H9 (cell line): ENCODE measurements at regions not wholly inside any gene's neighbourhood (a gene's known extent, or its start where the extent isn't known, plus 50 kb on each side); places are given as distances from the start of the nearest gene placed in this dataset.

Source experiments
- DNase-seq: peaks from one replicate; pipeline ENCODE4 v3.0.0-alpha.2; 2017
- H2AFZ ChIP-seq: one replicate; pipeline ENCODE4 v1.6.1; 2013; ENCODE audit warnings: mild to moderate bottlenecking, low read length, control low read depth, moderate library complexity
- H2AK5ac ChIP-seq: 2 replicates; pipeline ENCODE4 v1.6.1; 2013; ENCODE audit warnings: low read length, control low read depth, mixed read lengths; ENCODE audit not compliant: insufficient read length
- H2BK120ac ChIP-seq: one replicate; pipeline ENCODE4 v1.6.1; 2013; ENCODE audit warnings: low read depth, mild to moderate bottlenecking, low read length, control low read depth, inconsistent platforms; ENCODE audit not compliant: poor library complexity, severe bottlenecking
- H2BK12ac ChIP-seq: 2 replicates; pipeline ENCODE4 v1.6.1; 2013; ENCODE audit warnings: low read length, control low read depth, mixed read lengths, low read depth; ENCODE audit not compliant: insufficient read length
- H2BK15ac ChIP-seq: 2 replicates; pipeline ENCODE4 v1.6.1; 2013; ENCODE audit warnings: low read depth, low read length, control low read depth
- H2BK20ac ChIP-seq: one replicate; pipeline ENCODE4 v1.6.1; 2013; ENCODE audit warnings: low read depth, mild to moderate bottlenecking, low read length, control low read depth, inconsistent platforms; ENCODE audit not compliant: poor library complexity, severe bottlenecking
- H2BK5ac ChIP-seq: 2 replicates; pipeline ENCODE4 v1.6.1; 2013; ENCODE audit warnings: low read length, control low read depth, mixed read lengths; ENCODE audit not compliant: insufficient read length
- H3K14ac ChIP-seq: 2 replicates; pipeline ENCODE4 v1.6.1; 2013; ENCODE audit warnings: low read length, control low read depth; ENCODE audit not compliant: insufficient read depth
- H3K18ac ChIP-seq: 2 replicates; pipeline ENCODE4 v1.6.1; 2013; ENCODE audit warnings: low read depth, mild to moderate bottlenecking, mixed read lengths, low read length, control low read depth; ENCODE audit not compliant: insufficient read length
- H3K23ac ChIP-seq: 2 replicates; pipeline ENCODE4 v1.6.1; 2013; ENCODE audit warnings: low read length, control low read depth, mixed read lengths, low read depth; ENCODE audit not compliant: insufficient read length
- H3K23me2 ChIP-seq: 2 replicates; pipeline ENCODE4 v1.6.1; 2013; ENCODE audit warnings: low read depth, mild to moderate bottlenecking, mixed read lengths, low read length, control low read depth; ENCODE audit not compliant: insufficient read length, poor library complexity, severe bottlenecking
- H3K27ac ChIP-seq: 2 replicates; pipeline ENCODE4 v1.5.1; 2013; ENCODE audit warnings: low read length, control low read depth, mixed read lengths, low read depth; ENCODE audit not compliant: insufficient read length
- H3K27me3 ChIP-seq: 2 replicates; pipeline ENCODE4 v1.6.1; 2013; ENCODE audit warnings: low read length, control low read depth, inconsistent platforms; ENCODE audit not compliant: insufficient read depth
- H3K4ac ChIP-seq: 2 replicates; pipeline ENCODE4 v1.6.1; 2013; ENCODE audit warnings: low read depth, mild to moderate bottlenecking, control low read depth, inconsistent platforms, low read length, moderate library complexity
- H3K4me1 ChIP-seq: 2 replicates; pipeline ENCODE4 v1.6.1; 2013; ENCODE audit warnings: low read length, control low read depth, inconsistent platforms; ENCODE audit not compliant: insufficient read depth
- H3K4me2 ChIP-seq: 2 replicates; pipeline ENCODE4 v1.6.1; 2013; ENCODE audit warnings: low read length, control low read depth, mixed read lengths; ENCODE audit not compliant: insufficient read length, insufficient read depth
- H3K56ac ChIP-seq: 2 replicates; pipeline ENCODE4 v1.6.1; 2013; ENCODE audit warnings: low read depth, mild to moderate bottlenecking, mixed read lengths, low read length, control low read depth; ENCODE audit not compliant: insufficient read length
- H3K79me1 ChIP-seq: 2 replicates; pipeline ENCODE4 v1.6.1; 2013; ENCODE audit warnings: low read depth, mild to moderate bottlenecking, moderate library complexity, low read length, control low read depth, inconsistent platforms; ENCODE audit not compliant: insufficient read depth, poor library complexity, severe bottlenecking
- H3K79me2 ChIP-seq: 2 replicates; pipeline ENCODE4 v1.6.1; 2013; ENCODE audit warnings: low read length, control low read depth, inconsistent platforms; ENCODE audit not compliant: insufficient read depth
- H3K9ac ChIP-seq: 2 replicates; pipeline ENCODE4 v1.6.1; 2013; ENCODE audit warnings: low read length, control low read depth, mixed read lengths; ENCODE audit not compliant: insufficient read length; ENCODE audit errors: extremely low read depth
- H3K9me3 ChIP-seq: one replicate; pipeline ENCODE4 v1.6.1; 2013; ENCODE audit warnings: low read depth, low read length, inconsistent platforms; ENCODE audit not compliant: control insufficient read depth
- H3T11ph ChIP-seq: one replicate; pipeline ENCODE4 v1.6.1; 2013; ENCODE audit warnings: mild to moderate bottlenecking, low read length, control low read depth, inconsistent platforms
- H4K20me1 ChIP-seq: one replicate; pipeline ENCODE4 v1.6.1; 2013; ENCODE audit not compliant: control insufficient read depth, insufficient read length, insufficient read depth
- H4K5ac ChIP-seq: 2 replicates; pipeline ENCODE4 v1.6.1; 2013; ENCODE audit warnings: low read depth, mild to moderate bottlenecking, mixed read lengths, low read length, control low read depth; ENCODE audit not compliant: insufficient read length
- H4K8ac ChIP-seq: replicated peaks from 2 replicates; pipeline ENCODE4 v1.6.1; 2013; ENCODE audit warnings: low read length, control low read depth, mixed read lengths, low read depth; ENCODE audit not compliant: insufficient read length
- H4K91ac ChIP-seq: 2 replicates; pipeline ENCODE4 v1.6.1; 2013; ENCODE audit warnings: low read depth, mild to moderate bottlenecking, moderate library complexity, mixed read lengths, low read length, control low read depth; ENCODE audit not compliant: insufficient read length
- H3K27ac Mint-ChIP-seq, 3 experiments: 2 replicates in 2 of 3; 3 replicates in 1 of 3; pipeline ENCODE4 v1.8.0; 2020 to 2021; ENCODE audit warnings: mixed read lengths in 3 of 3, mild to moderate bottlenecking in 1 of 3, moderate library complexity in 1 of 3
- H3K27me3 Mint-ChIP-seq: 2 replicates; pipeline ENCODE4 v1.8.0; 2021; ENCODE audit warnings: low read depth, mild to moderate bottlenecking, moderate library complexity, mixed read lengths
- H3K36me3 Mint-ChIP-seq, 3 experiments: 2 replicates in 2 of 3; 3 replicates in 1 of 3; pipeline ENCODE4 v1.8.0; 2020 to 2021; ENCODE audit warnings: low read depth in 3 of 3, mixed read lengths in 3 of 3; ENCODE audit not compliant: insufficient read depth in 1 of 3
- H3K4me1 Mint-ChIP-seq, 2 experiments: 2 replicates each; pipeline ENCODE4 v1.8.0; 2020; ENCODE audit warnings: mixed read lengths in 2 of 2
- H3K4me3 Mint-ChIP-seq, 2 experiments: 2 replicates in 1 of 2; 3 replicates in 1 of 2; pipeline ENCODE4 v1.8.0; 2020 to 2021; ENCODE audit warnings: mild to moderate bottlenecking in 2 of 2, mixed read lengths in 2 of 2, moderate library complexity in 1 of 2
- H3K9me3 Mint-ChIP-seq, 2 experiments: 2 replicates in 1 of 2; 3 replicates in 1 of 2; pipeline ENCODE4 v1.8.0; 2020; ENCODE audit warnings: mild to moderate bottlenecking in 2 of 2, mixed read lengths in 2 of 2, moderate library complexity in 1 of 2
- WGBS: extraction: QIAGEN DNeasy Blood & Tissue Kit; methylation state at CpG from one replicate; pipeline ENCODE4 v1.1.7; 2013; ENCODE audit warnings: missing lambda C conversion rate, low lambda C conversion rate, mixed read lengths; ENCODE audit not compliant: insufficient read length; ENCODE audit errors: extremely low coverage; 5-methylcytosine and 5-hydroxymethylcytosine counted together
- TF ChIP-seq, protein P1 (sequence below): fragments of 200-600 bp; sonication (generic); conservative IDR thresholded peaks from 3 replicates; pipeline ENCODE4 v1.8.0; 2021; ENCODE audit warnings: antibody characterized with exemption, mild to moderate bottlenecking

DNA sequence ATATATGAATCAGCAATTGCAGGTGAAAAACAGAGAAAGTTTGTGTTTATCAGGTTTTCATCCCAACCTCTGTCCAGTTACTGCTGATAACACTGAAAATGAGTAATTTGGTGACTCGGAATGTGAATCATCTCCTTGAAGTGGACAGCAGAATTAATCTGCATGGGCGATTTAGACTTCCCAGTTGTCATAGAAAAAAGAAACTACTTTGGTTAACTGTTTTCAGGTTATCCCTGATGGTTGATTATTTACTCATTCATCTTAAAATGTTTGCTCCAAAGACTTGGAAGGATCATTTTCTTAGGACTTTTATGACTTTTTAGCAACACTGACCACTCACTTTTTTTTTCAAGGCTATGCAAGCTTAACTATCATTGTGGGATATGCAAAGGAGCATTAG, 504.1 kb upstream of the ANKRD30A start:
- Histone ChIP-seq H3K27me3 (no peaks in the 10 kb centered on the region), H3K14ac (no peak overlapping the region), H3K4ac (no peak overlapping the region), H3K4me2 (no peak overlapping the region), H3K79me2 (no peaks in the 10 kb centered on the region), H3K9ac (no peak overlapping the region), H3K79me1 (no peaks in the 10 kb centered on the region), H2BK15ac (no peak overlapping the region), H3K18ac (no peak overlapping the region), H3K27ac (no peak overlapping the region), H2BK120ac (no peak overlapping the region), H4K5ac (no peak overlapping the region), H3T11ph (no peak overlapping the region), H2BK5ac (no peak overlapping the region), H4K8ac (no peak overlapping the region), H2BK12ac (no peak overlapping the region), H3K23me2 (no peaks in the 10 kb centered on the region), H2AFZ (no peak overlapping the region), H3K4me1 (no peaks in the 10 kb centered on the region), H4K20me1 (no peaks in the 10 kb centered on the region), H2AK5ac (no peak overlapping the region), H3K56ac (no peak overlapping the region), H2BK20ac (no peak overlapping the region), H3K9me3 (no peaks in the 10 kb centered on the region), H3K23ac (no peak overlapping the region), H4K91ac (no peak overlapping the region)
- Mint-ChIP-seq H3K36me3 (peaks cover 0 to 9% (median 1%) of the 10 kb centered on the region in 3 experiments; a peak in 3 of 7 replicates), H3K9me3 (peaks cover 4 to 6% of the 10 kb centered on the region in 2 experiments; a peak in 3 of 5 replicates), H3K27me3 (no peaks in the 10 kb centered on the region), H3K27ac (no peak overlapping the region), H3K4me3 (no peak overlapping the region), H3K4me1 (no peaks in the 10 kb centered on the region)
- TF ChIP-seq, protein P1, sequence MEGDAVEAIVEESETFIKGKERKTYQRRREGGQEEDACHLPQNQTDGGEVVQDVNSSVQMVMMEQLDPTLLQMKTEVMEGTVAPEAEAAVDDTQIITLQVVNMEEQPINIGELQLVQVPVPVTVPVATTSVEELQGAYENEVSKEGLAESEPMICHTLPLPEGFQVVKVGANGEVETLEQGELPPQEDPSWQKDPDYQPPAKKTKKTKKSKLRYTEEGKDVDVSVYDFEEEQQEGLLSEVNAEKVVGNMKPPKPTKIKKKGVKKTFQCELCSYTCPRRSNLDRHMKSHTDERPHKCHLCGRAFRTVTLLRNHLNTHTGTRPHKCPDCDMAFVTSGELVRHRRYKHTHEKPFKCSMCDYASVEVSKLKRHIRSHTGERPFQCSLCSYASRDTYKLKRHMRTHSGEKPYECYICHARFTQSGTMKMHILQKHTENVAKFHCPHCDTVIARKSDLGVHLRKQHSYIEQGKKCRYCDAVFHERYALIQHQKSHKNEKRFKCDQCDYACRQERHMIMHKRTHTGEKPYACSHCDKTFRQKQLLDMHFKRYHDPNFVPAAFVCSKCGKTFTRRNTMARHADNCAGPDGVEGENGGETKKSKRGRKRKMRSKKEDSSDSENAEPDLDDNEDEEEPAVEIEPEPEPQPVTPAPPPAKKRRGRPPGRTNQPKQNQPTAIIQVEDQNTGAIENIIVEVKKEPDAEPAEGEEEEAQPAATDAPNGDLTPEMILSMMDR = no peak
- WGBS = no CpG with 5 or more reads among the region's 2 CpGs
- no peak for DNase-seq
